ENCODE measurements at regions not wholly inside any gene's neighbourhood (a gene's known extent, or its start where the extent isn't known, plus 50 kb on each side); places are given as distances from the start of the nearest gene placed in this dataset.

DNA sequence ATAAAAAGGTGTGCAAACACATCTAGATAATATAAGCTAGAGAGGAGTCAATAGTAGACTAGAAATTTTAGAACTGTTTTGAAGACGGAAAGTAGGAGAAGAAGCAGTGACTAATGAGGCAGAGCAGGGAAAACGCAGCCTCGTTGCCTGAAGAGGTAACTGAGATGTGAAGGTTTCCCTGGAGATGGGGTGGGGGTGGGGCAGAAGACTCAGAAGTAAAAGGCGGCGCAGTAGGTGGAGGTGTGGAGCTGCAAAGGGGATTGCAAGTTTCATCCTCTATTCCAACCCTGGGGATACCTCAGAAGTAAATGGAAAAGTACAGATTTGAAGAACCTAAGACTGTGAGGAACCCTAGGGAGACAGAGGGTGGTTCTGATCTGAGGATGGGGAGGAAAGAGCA, 109.5 kb downstream of the TMPRSS5 start:
- TF ChIP-seq POLR2AphosphoS5 (IDR thresholded peaks at IDR 0.05; ENCODE audit: insufficient read depth in 1 of 2, low read depth in 1 of 2) (no peak), POLR2A (IDR thresholded peaks at IDR 0.05) (no peak), CTCF (IDR thresholded peaks at IDR 0.05) (no peak)
- H3K4me3 ChIP-seq = no peak overlapping the region
- no peaks in the 10 kb centered on the region for H3K36me3 ChIP-seq
- intact Hi-C loops (cut with DNase I) = no loop called here
- no peak for DNase-seq (ENCODE audit: extremely low spot score in 2 of 2)
- H3K4me1 ChIP-seq = no peaks in the 10 kb centered on the region
- H3K27ac ChIP-seq = no peak overlapping the region
- no peaks in the 10 kb centered on the region for H3K27me3 ChIP-seq
- H3K9me3 ChIP-seq = no peaks in the 10 kb centered on the region

DNA sequence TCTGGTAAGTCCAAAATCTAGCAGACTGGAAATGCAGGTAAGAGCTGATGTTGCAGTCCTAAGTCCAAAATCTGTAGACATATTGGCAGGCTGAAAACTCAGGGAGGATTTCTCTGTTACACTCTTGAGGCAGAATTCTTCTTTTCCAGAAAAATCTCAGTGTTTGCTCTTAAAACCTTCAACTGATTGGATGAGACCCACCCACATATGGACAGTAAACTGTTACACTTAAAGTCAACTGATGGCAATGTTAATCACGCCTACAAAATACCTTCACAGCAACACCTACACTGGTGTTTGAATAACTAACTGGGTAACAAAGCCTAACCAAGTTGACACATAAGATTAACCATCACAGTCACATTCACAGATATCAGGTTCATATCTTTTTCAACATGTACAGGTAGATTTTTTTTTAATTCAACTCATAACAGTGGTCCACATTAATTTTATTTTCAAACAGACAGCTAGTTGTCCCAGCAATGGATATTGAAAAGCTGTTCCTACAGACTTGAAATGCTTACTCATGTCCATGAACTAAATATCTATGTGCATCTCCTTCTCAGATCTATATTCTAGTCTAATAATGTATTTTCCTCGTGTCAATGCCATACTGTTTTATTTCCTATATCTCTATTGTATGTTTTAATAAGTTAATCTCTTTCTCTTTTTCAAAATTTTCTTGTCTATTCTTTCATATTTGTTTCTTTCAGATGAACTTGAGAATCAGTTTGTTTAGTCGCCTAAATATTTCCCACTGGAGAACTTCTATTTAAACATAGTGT, 110.1 kb downstream of the TMPRSS5 start:
- intact Hi-C loops (cut with DNase I) = no loop called here

GRCh38 chr11:113593698-113594308, 112.3 kb downstream of the TMPRSS5 start:
- intact Hi-C loops (cut with DNase I) = no loop called here
- Histone ChIP-seq H3K4me1 (no peaks in the 10 kb centered on the region), H3K9me3 (no peaks in the 10 kb centered on the region), H3K27me3 (no peaks in the 10 kb centered on the region), H3K27ac (no peak overlapping the region), H3K4me3 (no peak overlapping the region), H3K36me3 (no peaks in the 10 kb centered on the region)
- no peak for TF ChIP-seq POLR2AphosphoS5 (IDR thresholded peaks at IDR 0.05; ENCODE audit: insufficient read depth in 1 of 2, low read depth in 1 of 2)
- TF ChIP-seq CTCF (IDR thresholded peaks at IDR 0.05) = no peak
- TF ChIP-seq POLR2A (IDR thresholded peaks at IDR 0.05) = no peak
- DNase-seq (ENCODE audit: extremely low spot score in 2 of 2) = no peak

More for the DNA sequence above, 110.1 kb downstream of the TMPRSS5 start:
- TF ChIP-seq POLR2A (IDR thresholded peaks at IDR 0.05) (no peak), CTCF (IDR thresholded peaks at IDR 0.05) (no peak), POLR2AphosphoS5 (IDR thresholded peaks at IDR 0.05; ENCODE audit: insufficient read depth in 1 of 2, low read depth in 1 of 2) (no peak)
- H3K36me3 ChIP-seq = no peaks in the 10 kb centered on the region
- no peaks in the 10 kb centered on the region for H3K9me3 ChIP-seq
- no peak overlapping the region for H3K4me3 ChIP-seq
- no peaks in the 10 kb centered on the region for H3K4me1 ChIP-seq
- H3K27me3 ChIP-seq = no peaks in the 10 kb centered on the region
- no peak overlapping the region for H3K27ac ChIP-seq
- no peak for DNase-seq (ENCODE audit: extremely low spot score in 2 of 2)

- intact Hi-C loops (cut with DNase I) = no loop called here
- Histone ChIP-seq H3K36me3 (no peaks in the 10 kb centered on the region), H3K27me3 (no peaks in the 10 kb centered on the region), H3K4me1 (no peaks in the 10 kb centered on the region), H3K9me3 (no peaks in the 10 kb centered on the region), H3K4me3 (no peak overlapping the region), H3K27ac (no peak overlapping the region)
- DNase-seq (ENCODE audit: extremely low spot score in 2 of 2) = no peak
- TF ChIP-seq CTCF (IDR thresholded peaks at IDR 0.05) (no peak), POLR2AphosphoS5 (IDR thresholded peaks at IDR 0.05; ENCODE audit: insufficient read depth in 1 of 2, low read depth in 1 of 2) (no peak), POLR2A (IDR thresholded peaks at IDR 0.05) (no peak)
Observed at GRCh38 chr11:113591117-113591516, 115.0 kb downstream of the TMPRSS5 start.

GRCh38 chr11:113587308-113587739, 112.1 kb upstream of the DRD2 start:
- Histone ChIP-seq H3K4me3 (no peak overlapping the region), H3K27me3 (no peaks in the 10 kb centered on the region), H3K9me3 (no peaks in the 10 kb centered on the region), H3K4me1 (no peaks in the 10 kb centered on the region), H3K36me3 (no peaks in the 10 kb centered on the region), H3K27ac (no peak overlapping the region)
- TF ChIP-seq POLR2A (IDR thresholded peaks at IDR 0.05) (no peak), POLR2AphosphoS5 (IDR thresholded peaks at IDR 0.05; ENCODE audit: insufficient read depth in 1 of 2, low read depth in 1 of 2) (no peak), CTCF (IDR thresholded peaks at IDR 0.05) (no peak)
- intact Hi-C loops (cut with DNase I) = no loop called here
- DNase-seq (ENCODE audit: extremely low spot score in 2 of 2) = no peak

Data from vagina (tissue), 2 donors.